GM13976 (cell line): ENCODE measurements at regions not wholly inside any gene's neighbourhood (a gene's known extent, or its start where the extent isn't known, plus 50 kb on each side); places are given as distances from the start of the nearest gene placed in this dataset.
"Not testable (repeated sequence)": the region's sequence is repeated elsewhere in the genome, so short reads cannot be mapped to it uniquely, and the experiment has no call there.

Experiments used
- DNase-seq: peaks from one replicate; pipeline ENCODE4 v3.0.0; 2012; ENCODE audit warnings: low spot score
- in situ Hi-C: fragments of 300-500 bp; cut with MboI; formaldehyde crosslinking; loops from one replicate; pipeline ENCODE4 v1.12.0; 2022; ENCODE audit warnings: low sequenced_read_pairs, mixed read lengths, inconsistent platforms; ENCODE audit not compliant: unreplicated experiment
- TF ChIP-seq, protein P1 (sequence below): IDR thresholded peaks from 2 replicates; pipeline ENCODE4 v1.5.1; 2012; ENCODE audit warnings: borderline replicate concordance, mild to moderate bottlenecking; ENCODE audit not compliant: insufficient read depth; ENCODE audit errors: extremely low read depth, missing control alignments, control extremely low read depth

DNA sequence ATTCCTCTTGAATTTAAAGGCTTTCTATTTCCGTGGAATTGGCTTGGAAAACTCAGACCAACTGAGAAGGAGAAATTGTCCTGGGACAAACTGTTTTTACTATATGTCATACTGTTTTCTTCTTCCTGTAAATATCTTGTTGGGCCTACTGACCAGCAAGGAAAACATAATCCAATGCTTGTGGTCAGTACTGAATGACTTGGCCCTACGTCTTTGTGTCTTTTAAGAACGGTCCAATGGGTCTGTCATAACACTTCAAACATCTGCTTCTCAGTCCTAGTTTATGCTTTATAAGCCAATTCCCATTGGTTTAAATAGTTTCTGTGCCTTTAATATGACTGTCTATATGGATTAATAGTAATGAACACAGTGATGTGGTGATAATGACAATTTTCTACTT lies 248.5 kb upstream of the DDHD1 start:
- in situ Hi-C loops, result loop anchor here (25.0 kb wide), 1 partner anchor 936 kb away; no protein-coding TSS in a partner anchor
- TF ChIP-seq, protein P1, sequence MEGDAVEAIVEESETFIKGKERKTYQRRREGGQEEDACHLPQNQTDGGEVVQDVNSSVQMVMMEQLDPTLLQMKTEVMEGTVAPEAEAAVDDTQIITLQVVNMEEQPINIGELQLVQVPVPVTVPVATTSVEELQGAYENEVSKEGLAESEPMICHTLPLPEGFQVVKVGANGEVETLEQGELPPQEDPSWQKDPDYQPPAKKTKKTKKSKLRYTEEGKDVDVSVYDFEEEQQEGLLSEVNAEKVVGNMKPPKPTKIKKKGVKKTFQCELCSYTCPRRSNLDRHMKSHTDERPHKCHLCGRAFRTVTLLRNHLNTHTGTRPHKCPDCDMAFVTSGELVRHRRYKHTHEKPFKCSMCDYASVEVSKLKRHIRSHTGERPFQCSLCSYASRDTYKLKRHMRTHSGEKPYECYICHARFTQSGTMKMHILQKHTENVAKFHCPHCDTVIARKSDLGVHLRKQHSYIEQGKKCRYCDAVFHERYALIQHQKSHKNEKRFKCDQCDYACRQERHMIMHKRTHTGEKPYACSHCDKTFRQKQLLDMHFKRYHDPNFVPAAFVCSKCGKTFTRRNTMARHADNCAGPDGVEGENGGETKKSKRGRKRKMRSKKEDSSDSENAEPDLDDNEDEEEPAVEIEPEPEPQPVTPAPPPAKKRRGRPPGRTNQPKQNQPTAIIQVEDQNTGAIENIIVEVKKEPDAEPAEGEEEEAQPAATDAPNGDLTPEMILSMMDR, result no peak

DNA sequence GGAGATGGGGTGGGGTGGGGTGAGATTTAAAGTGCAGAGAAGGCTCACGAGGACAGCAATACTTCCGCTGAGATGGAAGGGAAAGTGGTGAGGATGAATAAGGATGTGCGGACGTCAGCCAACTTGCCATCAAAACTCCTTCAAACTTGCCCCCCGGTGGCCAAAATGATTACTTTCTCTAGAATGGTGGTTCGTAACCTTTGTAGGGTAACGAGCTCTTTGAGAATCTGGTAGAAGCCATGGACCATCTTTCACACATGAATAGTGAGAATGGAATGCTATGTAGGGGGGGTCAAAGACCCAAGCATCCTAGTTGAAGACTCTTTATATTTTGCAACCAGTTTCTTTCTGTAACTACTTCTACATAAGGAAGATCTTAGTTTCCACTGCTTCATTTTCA lies 245.9 kb upstream of the DDHD1 start:
- TF ChIP-seq, protein P1, result no peak
- in situ Hi-C loops, result no loop called here

More for the DNA sequence above, 248.5 kb upstream of the DDHD1 start:
- DNase-seq, result no peak

DNA sequence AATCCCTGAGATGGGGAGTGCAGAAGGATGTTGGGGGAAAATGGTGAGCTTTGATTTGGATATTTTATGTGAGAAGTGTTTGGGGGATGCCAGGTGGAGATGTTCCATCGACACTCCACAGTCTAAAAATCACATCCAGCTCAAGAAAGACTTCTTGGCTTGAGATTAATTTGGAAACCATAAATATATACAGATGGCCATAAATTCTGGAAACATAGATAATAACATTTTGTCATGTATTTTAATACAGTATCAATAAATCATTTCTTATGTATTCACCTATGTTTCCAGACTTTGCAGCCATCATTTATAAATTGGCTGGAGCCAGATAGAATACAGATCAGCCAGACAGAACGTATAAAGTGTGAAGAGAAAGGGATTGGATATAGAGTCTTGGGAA lies 245.5 kb upstream of the DDHD1 start:
- in situ Hi-C loops, result no loop called here
- TF ChIP-seq, protein P1, result no peak
- DNase-seq, result no peak

More for the DNA sequence above, 245.9 kb upstream of the DDHD1 start:
- DNase-seq, result no peak

DNA sequence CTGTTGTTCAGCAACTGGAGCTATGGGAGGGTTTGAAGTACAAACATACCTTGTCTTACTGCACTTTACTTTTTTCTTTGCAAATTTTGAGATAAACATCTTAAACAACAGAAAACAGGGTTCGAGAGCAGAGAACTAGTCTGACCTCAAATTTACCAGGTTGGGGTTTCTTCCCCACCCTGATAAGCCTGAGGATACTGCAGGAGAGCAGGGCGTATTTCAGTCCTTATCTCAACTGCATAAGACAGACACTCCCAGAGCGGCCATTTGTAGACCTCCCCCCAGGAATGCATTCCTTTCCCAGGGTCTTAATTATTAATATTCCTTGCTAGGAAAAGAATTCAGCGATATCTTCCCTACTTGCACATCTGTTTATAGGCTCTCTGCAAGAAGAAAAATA lies 242.1 kb upstream of the DDHD1 start:
- in situ Hi-C loops, DNase-seq: not testable (repeated sequence)

DNA sequence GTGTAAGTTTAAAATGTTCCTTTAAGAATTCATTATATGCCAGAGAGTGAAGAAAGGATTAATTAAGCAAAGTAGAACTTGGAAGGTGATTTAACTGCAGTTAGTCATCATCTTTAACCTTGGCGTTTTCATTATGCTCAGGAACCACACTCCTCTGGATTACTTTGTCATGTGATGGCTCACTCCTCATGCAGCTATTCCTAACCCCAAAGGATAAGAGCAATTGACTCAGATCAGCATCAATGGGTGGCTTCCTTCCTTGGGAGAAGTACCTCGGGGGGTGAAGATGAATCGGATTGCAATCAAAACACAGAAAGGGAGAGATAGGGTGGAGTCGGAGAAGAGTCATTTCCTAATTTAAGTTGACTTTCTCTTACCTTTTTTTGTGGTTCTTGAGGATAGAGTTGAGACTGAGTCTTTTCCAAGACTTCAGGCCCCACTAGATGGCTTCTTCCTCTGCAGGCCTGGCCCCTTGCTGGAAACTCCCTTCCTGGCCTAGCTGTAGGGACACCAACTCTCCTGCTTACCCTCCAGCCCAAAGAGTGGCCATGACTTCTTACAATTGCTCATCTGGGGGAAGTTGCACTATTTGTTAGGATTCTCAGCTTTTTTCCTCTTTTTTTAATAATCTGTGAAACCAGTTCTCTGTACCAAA lies 238.6 kb upstream of the DDHD1 start:
- DNase-seq, result no peak
- TF ChIP-seq, protein P1, result no peak
- in situ Hi-C loops, result no loop called here

DNA sequence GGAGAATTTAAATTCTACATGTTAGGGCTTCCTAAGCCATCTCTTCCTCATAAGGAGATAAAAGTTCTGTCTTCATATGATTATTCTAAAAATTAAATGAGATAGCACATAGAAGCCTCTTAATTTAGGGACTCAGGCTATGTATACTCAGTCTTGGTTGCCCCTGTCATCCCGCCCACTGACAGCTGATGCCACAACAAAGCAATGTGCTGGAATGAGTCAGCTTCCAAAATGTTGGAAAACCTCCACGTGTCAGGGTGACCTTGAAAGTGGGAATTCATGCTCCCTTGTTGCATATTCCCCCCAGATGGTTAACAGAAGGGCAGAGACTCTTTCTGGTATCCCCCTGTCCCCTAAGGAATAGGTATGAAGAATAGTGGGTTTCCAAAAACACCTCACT lies 238.0 kb upstream of the DDHD1 start:
- TF ChIP-seq, protein P1, result no peak
- in situ Hi-C loops, result no loop called here
- DNase-seq, result no peak

DNA sequence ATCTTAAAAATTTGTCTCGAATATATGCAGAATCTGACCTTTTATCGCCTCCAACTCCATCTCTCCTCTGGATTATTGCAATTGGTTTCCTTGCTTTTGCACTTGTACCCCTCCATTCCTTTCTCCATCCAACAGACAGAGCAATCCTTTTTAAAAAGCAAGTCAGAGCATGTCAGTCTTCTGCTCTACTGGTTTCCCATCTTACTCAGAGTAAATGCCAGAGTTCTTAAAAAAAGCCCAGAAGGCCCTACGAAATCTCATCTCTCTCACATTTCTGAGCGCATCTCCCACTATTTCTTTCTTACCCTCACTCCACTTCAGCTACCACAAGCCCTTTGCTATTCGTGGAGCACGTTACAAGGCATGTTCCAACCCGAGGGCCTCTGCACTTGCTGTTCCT lies 236.9 kb upstream of the DDHD1 start:
- no peak for DNase-seq
- TF ChIP-seq, protein P1, result no peak
- in situ Hi-C loops, result no loop called here
